Mesenchymal stem cell (in vitro differentiated cells and primary cell): ENCODE measurements at regions not wholly inside any gene's neighbourhood (a gene's known extent, or its start where the extent isn't known, plus 50 kb on each side); places are given as distances from the start of the nearest gene placed in this dataset.

Experiments
- DNase-seq: peaks from one replicate; pipeline ENCODE4 v3.0.0-alpha.2; 2013
- H2AFZ ChIP-seq: one replicate; pipeline ENCODE4 v1.6.1; 2013; ENCODE audit warnings: low read depth, mild to moderate bottlenecking, control low read depth, inconsistent platforms, low read length, moderate library complexity
- H2AK5ac ChIP-seq: 2 replicates; pipeline ENCODE4 v1.6.1; 2013; ENCODE audit warnings: low read length, moderate library complexity, mild to moderate bottlenecking, inconsistent platforms; ENCODE audit not compliant: severe bottlenecking
- H2BK120ac ChIP-seq: one replicate; pipeline ENCODE4 v1.6.1; 2013; ENCODE audit warnings: low read depth, mild to moderate bottlenecking, inconsistent platforms, low read length, moderate library complexity
- H2BK12ac ChIP-seq, 2 experiments: one replicate each; pipeline ENCODE4 v1.6.1; 2013; ENCODE audit warnings: inconsistent platforms in 2 of 2, low read length in 2 of 2, mild to moderate bottlenecking in 2 of 2, moderate library complexity in 2 of 2, control low read depth in 1 of 2
- H2BK15ac ChIP-seq: one replicate; pipeline ENCODE4 v1.6.1; 2013; ENCODE audit warnings: mild to moderate bottlenecking, low read depth, inconsistent platforms; ENCODE audit not compliant: poor library complexity, severe bottlenecking
- H2BK5ac ChIP-seq: 2 replicates; pipeline ENCODE4 v1.6.1; 2013; ENCODE audit warnings: low read depth, mild to moderate bottlenecking, low read length, control low read depth, inconsistent platforms; ENCODE audit not compliant: poor library complexity, severe bottlenecking
- H3K14ac ChIP-seq, 2 experiments: one replicate each; pipeline ENCODE4 v1.6.1; 2013; ENCODE audit warnings: inconsistent platforms in 2 of 2, low read length in 2 of 2, control low read depth in 1 of 2, mild to moderate bottlenecking in 1 of 2, moderate library complexity in 1 of 2
- H3K18ac ChIP-seq, 2 experiments: one replicate each; pipeline ENCODE4 v1.6.1; 2013; ENCODE audit warnings: inconsistent platforms in 2 of 2, low read length in 2 of 2, control low read depth in 1 of 2, low read depth in 1 of 2, mild to moderate bottlenecking in 1 of 2
- H3K23ac ChIP-seq, 2 experiments: one replicate each; pipeline ENCODE4 v1.6.1; 2013; ENCODE audit warnings: inconsistent platforms in 2 of 2, low read length in 2 of 2, mild to moderate bottlenecking in 2 of 2, moderate library complexity in 2 of 2, control low read depth in 1 of 2
- H3K27ac ChIP-seq: 2 replicates; pipeline ENCODE4 v1.5.1; 2013; ENCODE audit warnings: mild to moderate bottlenecking, moderate library complexity, low read length, control low read depth, inconsistent platforms; ENCODE audit not compliant: poor library complexity, severe bottlenecking
- H3K27me3 ChIP-seq, 2 experiments: 2 replicates each; pipeline versions ENCODE4 v1.6.1 to v1.7.0; 2013; ENCODE audit warnings: low read length in 2 of 2, mild to moderate bottlenecking in 2 of 2, moderate library complexity in 2 of 2, control low read depth in 1 of 2, inconsistent platforms in 1 of 2; ENCODE audit not compliant: control insufficient read depth in 1 of 2, insufficient read depth in 1 of 2
- H3K36me3 ChIP-seq, 2 experiments: 2 replicates each; pipeline versions ENCODE4 v1.6.1 to v1.7.0; 2013; ENCODE audit warnings: low read length in 2 of 2, control low read depth in 1 of 2, inconsistent platforms in 1 of 2, low read depth in 1 of 2, mild to moderate bottlenecking in 1 of 2; ENCODE audit not compliant: insufficient read depth in 2 of 2, control insufficient read depth in 1 of 2
- H3K4ac ChIP-seq, 2 experiments: one replicate each; pipeline ENCODE4 v1.6.1; 2013; ENCODE audit warnings: inconsistent platforms in 2 of 2, low read length in 2 of 2, mild to moderate bottlenecking in 2 of 2, moderate library complexity in 2 of 2, control low read depth in 1 of 2, low read depth in 1 of 2
- H3K4me1 ChIP-seq: 2 replicates; pipeline ENCODE4 v1.6.1; 2013; ENCODE audit warnings: low read depth, low read length, control low read depth; ENCODE audit not compliant: control insufficient read depth, insufficient read depth
- H3K4me2 ChIP-seq: 2 replicates; pipeline ENCODE4 v1.6.1; 2013; ENCODE audit warnings: low read length, mild to moderate bottlenecking, inconsistent platforms; ENCODE audit not compliant: poor library complexity, severe bottlenecking
- H3K4me3 ChIP-seq, 2 experiments: 2 replicates each; pipeline versions ENCODE4 v1.5.1 to v1.7.0; 2013; ENCODE audit warnings: low read length in 2 of 2, mild to moderate bottlenecking in 2 of 2, control low read depth in 1 of 2, low read depth in 1 of 2; ENCODE audit not compliant: insufficient read depth in 1 of 2
- H3K79me1 ChIP-seq: replicated peaks from 2 replicates; pipeline ENCODE4 v1.6.1; 2013; ENCODE audit warnings: mild to moderate bottlenecking, control low read depth, low read length, inconsistent platforms; ENCODE audit not compliant: poor library complexity, severe bottlenecking
- H3K9ac ChIP-seq: 2 replicates; pipeline ENCODE4 v1.7.0; 2013; ENCODE audit warnings: mild to moderate bottlenecking, low read length, moderate library complexity
- H3K9me3 ChIP-seq: 2 replicates; pipeline ENCODE4 v1.7.0; 2013; ENCODE audit warnings: mild to moderate bottlenecking, low read length; ENCODE audit not compliant: control insufficient read depth
- H4K8ac ChIP-seq: one replicate; pipeline ENCODE4 v1.6.1; 2013; ENCODE audit warnings: inconsistent platforms, mild to moderate bottlenecking, low read length, moderate library complexity
- H4K91ac ChIP-seq: one replicate; pipeline ENCODE4 v1.6.1; 2013; ENCODE audit warnings: mild to moderate bottlenecking, low read length, inconsistent platforms
- WGBS: methylation state at CpG from one replicate; pipeline ENCODE4 v1.1.7; 2013; ENCODE audit warnings: mixed read lengths; 5-methylcytosine and 5-hydroxymethylcytosine counted together

GRCh38 chr18:47752796-47753645, 177.4 kb downstream of the SMAD2 start:
- Histone ChIP-seq H3K4me3 (no peak overlapping the region), H2BK15ac (no peak overlapping the region), H3K23ac (no peak overlapping the region), H3K79me1 (no peaks in the 10 kb centered on the region), H3K9ac (no peak overlapping the region), H3K4me1 (peaks cover 7% of the 10 kb centered on the region), H4K91ac (no peak overlapping the region), H4K8ac (no peak overlapping the region), H3K27ac (no peak overlapping the region), H3K36me3 (no peaks in the 10 kb centered on the region), H3K4me2 (no peak overlapping the region), H3K9me3 (no peaks in the 10 kb centered on the region), H2BK12ac (no peak overlapping the region), H2BK5ac (no peak overlapping the region), H3K18ac (no peak overlapping the region), H2AK5ac (no peak overlapping the region), H3K4ac (no peak overlapping the region), H2AFZ (no peak overlapping the region), H3K27me3 (peaks cover 17 to 35% of the 10 kb centered on the region in 2 experiments), H2BK120ac (no peak overlapping the region), H3K14ac (no peak overlapping the region)
- WGBS = 85% methylated on average over 8 of the region's 10 CpGs
- no peak for DNase-seq

GRCh38 chr18:47750889-47751423, 179.5 kb downstream of the SMAD2 start:
- Histone ChIP-seq H3K27ac (no peak overlapping the region), H3K4ac (no peak overlapping the region), H3K9me3 (no peaks in the 10 kb centered on the region), H3K18ac (no peak overlapping the region), H3K23ac (no peak overlapping the region), H3K36me3 (no peaks in the 10 kb centered on the region), H2BK15ac (no peak overlapping the region), H3K14ac (no peak overlapping the region), H3K27me3 (peaks cover 34 to 48% of the 10 kb centered on the region in 2 experiments), H2BK12ac (no peak overlapping the region), H3K9ac (no peak overlapping the region), H2BK5ac (no peak overlapping the region), H3K4me2 (no peak overlapping the region), H3K4me1 (peaks cover 7% of the 10 kb centered on the region), H2AFZ (no peak overlapping the region), H2AK5ac (no peak overlapping the region), H4K8ac (no peak overlapping the region), H3K79me1 (no peaks in the 10 kb centered on the region), H2BK120ac (no peak overlapping the region), H4K91ac (no peak overlapping the region), H3K4me3 (no peak overlapping the region)
- WGBS = 90% methylated on average over 8 of the region's 8 CpGs
- DNase-seq = no peak

- H2BK120ac ChIP-seq = no peak overlapping the region
- H3K27me3 ChIP-seq = peaks cover 25 to 42% of the 10 kb centered on the region in 2 experiments
- H3K4me1 ChIP-seq = peaks cover 6% of the 10 kb centered on the region
- no peak overlapping the region for H3K18ac ChIP-seq
- H2BK15ac ChIP-seq = no peak overlapping the region
- H3K27ac ChIP-seq = no peak overlapping the region
- no peak overlapping the region for H2BK12ac ChIP-seq
- no peak overlapping the region for H3K4me3 ChIP-seq
- no peak for DNase-seq
- H4K91ac ChIP-seq = no peak overlapping the region
- no peaks in the 10 kb centered on the region for H3K36me3 ChIP-seq
- H3K4me2 ChIP-seq = no peak overlapping the region
- no peaks in the 10 kb centered on the region for H3K9me3 ChIP-seq
- no peaks in the 10 kb centered on the region for H3K79me1 ChIP-seq
- no peak overlapping the region for H2AK5ac ChIP-seq
- H2BK5ac ChIP-seq = no peak overlapping the region
- H3K9ac ChIP-seq = no peak overlapping the region
- H2AFZ ChIP-seq = no peak overlapping the region
- no peak overlapping the region for H3K4ac ChIP-seq
- 90% methylated on average over 7 of the region's 7 CpGs for WGBS
- no peak overlapping the region for H3K14ac ChIP-seq
- no peak overlapping the region for H3K23ac ChIP-seq
- no peak overlapping the region for H4K8ac ChIP-seq
Observed at GRCh38 chr18:47749600-47749973, 180.9 kb downstream of the SMAD2 start.

GRCh38 chr18:47748847-47749599, 181.4 kb downstream of the SMAD2 start:
- WGBS = 7% methylated on average over 52 of the region's 60 CpGs
- Histone ChIP-seq H3K4me1 (peaks cover 5% of the 10 kb centered on the region), H3K18ac (no peak overlapping the region), H3K4ac (no peak overlapping the region), H3K14ac (no peak overlapping the region), H2AFZ (peak overlapping the region; percentile 15), H3K9me3 (no peaks in the 10 kb centered on the region), H2BK12ac (no peak overlapping the region), H2BK5ac (no peak overlapping the region), H3K79me1 (no peaks in the 10 kb centered on the region), H4K91ac (no peak overlapping the region), H3K23ac (no peak overlapping the region), H3K36me3 (no peaks in the 10 kb centered on the region), H3K4me3 (peak overlapping the region in 1 of 2 experiments; percentile 62), H3K27ac (no peak overlapping the region), H2BK120ac (no peak overlapping the region), H2AK5ac (no peak overlapping the region), H4K8ac (no peak overlapping the region), H3K4me2 (peak overlapping the region; percentile 81), H3K9ac (peak overlapping the region; percentile 75), H2BK15ac (no peak overlapping the region), H3K27me3 (peaks cover 25 to 42% of the 10 kb centered on the region in 2 experiments)
- DNase-seq = peak; percentile 47
